ENCODE measurements at regions not wholly inside any gene's neighbourhood (a gene's known extent, or its start where the extent isn't known, plus 50 kb on each side); places are given as distances from the start of the nearest gene placed in this dataset.
"Not testable (repeated sequence)": the region's sequence is repeated elsewhere in the genome, so short reads cannot be mapped to it uniquely, and the experiment has no call there.

- not testable (repeated sequence) for DNase-seq (ENCODE audit: low spot score)
Measured at GRCh38 chr2:87574193-87575119, 173.4 kb upstream of the PLGLB2 start.

GRCh38 chr2:87575138-87575537 is 172.7 kb upstream of the PLGLB2 start:
- DNase-seq (ENCODE audit: low spot score): not testable (repeated sequence)

DNA sequence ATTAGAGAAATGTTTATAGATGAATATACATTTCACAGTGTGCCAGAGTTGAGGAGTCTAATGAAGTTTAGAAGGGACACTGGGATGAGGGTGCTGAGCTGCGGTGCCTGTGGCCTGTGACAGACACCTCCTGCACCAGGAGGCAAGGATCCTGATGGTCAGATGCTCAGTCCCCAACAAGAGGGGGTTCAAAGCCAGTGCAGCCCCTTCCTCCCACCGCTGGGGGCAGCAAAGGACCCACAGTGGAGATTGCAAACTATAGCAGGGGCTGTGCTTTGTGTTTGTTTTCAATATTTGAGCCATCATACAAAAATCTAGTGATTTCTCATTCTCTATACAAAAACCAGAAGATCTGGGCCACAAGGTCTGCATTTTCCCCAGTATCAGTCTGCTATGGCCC is 170.5 kb upstream of the PLGLB2 start:
- not testable (repeated sequence) for DNase-seq (ENCODE audit: low spot score)

DNA sequence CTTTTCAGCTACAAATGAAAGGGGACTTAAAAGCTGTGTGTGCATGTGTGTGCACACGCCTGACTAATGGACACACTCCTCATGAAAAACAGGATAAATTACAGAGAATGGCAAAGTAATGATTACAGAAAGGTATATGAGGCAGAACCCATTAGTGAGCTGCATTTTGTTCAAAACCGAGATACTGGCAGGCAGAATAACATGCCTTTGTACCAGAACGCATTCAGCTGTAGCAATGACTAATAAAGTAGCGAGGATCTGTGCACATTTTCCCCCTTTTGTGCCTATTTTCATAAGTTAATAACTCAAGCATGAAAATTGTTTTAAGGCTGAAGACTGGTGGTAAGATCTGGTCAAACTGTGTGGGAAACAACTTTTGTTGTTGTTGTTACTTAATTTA is 165.7 kb upstream of the PLGLB2 start:
- DNase-seq (ENCODE audit: low spot score): not testable (repeated sequence)

- DNase-seq (ENCODE audit: low spot score): not testable (repeated sequence)
Measured at GRCh38 chr2:87582579-87582978, 165.3 kb upstream of the PLGLB2 start.

DNA sequence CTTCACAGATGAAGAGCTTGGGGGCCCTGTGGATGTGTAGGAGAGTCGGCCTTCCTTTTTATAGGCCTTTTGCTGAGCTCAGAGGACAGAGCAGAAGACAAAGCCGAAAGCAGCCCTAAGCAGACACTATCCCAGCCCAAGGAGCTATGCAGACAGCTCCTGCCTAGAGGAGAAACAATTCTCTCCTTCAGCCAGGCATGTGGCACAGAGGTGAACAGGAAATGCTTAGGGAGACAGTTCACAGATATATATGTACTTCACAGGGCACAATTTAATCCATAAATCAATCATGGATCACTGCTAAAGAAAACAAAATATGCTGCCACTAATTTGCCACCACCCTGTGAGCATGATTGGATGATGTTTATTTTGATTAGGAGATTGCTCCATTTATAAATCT is 164.5 kb upstream of the PLGLB2 start:
- DNase-seq (ENCODE audit: low spot score): not testable (repeated sequence)

- DNase-seq (ENCODE audit: low spot score): not testable (repeated sequence)
Measured at GRCh38 chr2:87583803-87584202, 164.1 kb upstream of the PLGLB2 start.

- DNase-seq (ENCODE audit: low spot score): not testable (repeated sequence)
Measured at GRCh38 chr2:87584268-87584906, 163.5 kb upstream of the PLGLB2 start.

- not testable (repeated sequence) for DNase-seq (ENCODE audit: low spot score)
Measured at GRCh38 chr2:87587934-87588333, 160.0 kb upstream of the PLGLB2 start.

GRCh38 chr2:87592974-87593373 is 154.9 kb upstream of the PLGLB2 start:
- DNase-seq (ENCODE audit: low spot score): not testable (repeated sequence)

GRCh38 chr2:87593784-87594610 is 153.9 kb upstream of the PLGLB2 start:
- not testable (repeated sequence) for DNase-seq (ENCODE audit: low spot score)

GRCh38 chr2:87594611-87594992 is 153.3 kb upstream of the PLGLB2 start:
- DNase-seq (ENCODE audit: low spot score): not testable (repeated sequence)

GRCh38 chr2:87595017-87595416 is 152.9 kb upstream of the PLGLB2 start:
- not testable (repeated sequence) for DNase-seq (ENCODE audit: low spot score)

DNA sequence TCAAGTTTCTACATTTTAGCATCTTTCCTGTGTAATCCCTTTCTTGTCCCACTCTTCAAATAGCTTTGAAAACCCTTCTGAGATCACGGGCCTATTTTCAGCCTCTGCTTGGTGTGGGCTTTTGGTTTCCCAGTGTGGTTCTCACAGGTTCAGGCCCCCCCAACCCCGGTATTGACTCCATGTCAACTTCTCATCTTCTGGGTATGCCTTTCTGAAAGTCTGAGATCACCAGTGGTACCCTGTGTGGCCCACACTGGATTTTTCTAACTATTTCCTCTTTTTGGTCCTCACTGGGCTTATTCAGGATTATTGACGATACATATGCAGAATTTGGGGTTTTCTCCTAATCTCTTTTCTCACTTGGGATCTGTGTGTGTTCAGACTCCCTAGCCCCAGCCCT is 146.9 kb upstream of the PLGLB2 start:
- not testable (repeated sequence) for DNase-seq (ENCODE audit: low spot score)

DNA sequence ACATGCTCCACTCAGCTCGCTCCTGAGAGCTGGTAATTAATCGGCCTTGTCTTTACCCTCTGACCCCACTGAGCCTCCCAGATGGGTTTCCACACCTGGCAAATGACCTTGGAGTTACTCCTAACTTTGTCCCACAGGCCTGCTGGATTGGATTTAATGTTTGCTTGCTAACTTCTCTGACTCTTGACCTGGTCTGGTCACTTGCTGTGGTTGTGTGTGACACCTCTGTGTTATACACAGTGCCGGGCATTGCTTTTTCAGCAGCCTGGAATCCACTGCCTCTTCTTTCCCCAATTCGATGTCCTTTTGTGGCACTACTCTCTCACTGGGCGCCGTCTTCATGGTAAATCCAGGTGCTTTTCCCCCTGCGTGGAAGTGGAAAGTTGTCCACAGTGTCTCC is 145.8 kb upstream of the PLGLB2 start:
- not testable (repeated sequence) for DNase-seq (ENCODE audit: low spot score)

DNA sequence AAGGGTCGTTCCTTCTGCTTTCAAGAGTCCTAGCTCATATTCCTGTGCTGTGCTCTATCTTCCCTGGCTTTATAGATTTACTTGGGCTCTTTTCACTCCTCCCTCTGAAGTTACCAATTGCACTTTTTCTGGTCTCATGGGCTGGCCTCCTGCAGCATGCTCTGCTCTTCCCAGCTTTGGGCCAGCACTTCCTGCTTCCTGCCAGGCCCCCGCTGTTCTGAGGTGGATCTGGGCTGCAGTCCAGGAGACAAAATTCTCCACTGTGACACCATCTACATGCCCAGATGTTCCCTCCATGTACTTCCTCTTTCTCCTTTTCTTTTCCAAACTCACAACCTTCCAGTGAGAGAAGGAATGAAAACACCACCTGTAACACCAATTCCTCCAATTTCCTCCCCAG is 145.2 kb upstream of the PLGLB2 start:
- DNase-seq (ENCODE audit: low spot score): not testable (repeated sequence)

DNA sequence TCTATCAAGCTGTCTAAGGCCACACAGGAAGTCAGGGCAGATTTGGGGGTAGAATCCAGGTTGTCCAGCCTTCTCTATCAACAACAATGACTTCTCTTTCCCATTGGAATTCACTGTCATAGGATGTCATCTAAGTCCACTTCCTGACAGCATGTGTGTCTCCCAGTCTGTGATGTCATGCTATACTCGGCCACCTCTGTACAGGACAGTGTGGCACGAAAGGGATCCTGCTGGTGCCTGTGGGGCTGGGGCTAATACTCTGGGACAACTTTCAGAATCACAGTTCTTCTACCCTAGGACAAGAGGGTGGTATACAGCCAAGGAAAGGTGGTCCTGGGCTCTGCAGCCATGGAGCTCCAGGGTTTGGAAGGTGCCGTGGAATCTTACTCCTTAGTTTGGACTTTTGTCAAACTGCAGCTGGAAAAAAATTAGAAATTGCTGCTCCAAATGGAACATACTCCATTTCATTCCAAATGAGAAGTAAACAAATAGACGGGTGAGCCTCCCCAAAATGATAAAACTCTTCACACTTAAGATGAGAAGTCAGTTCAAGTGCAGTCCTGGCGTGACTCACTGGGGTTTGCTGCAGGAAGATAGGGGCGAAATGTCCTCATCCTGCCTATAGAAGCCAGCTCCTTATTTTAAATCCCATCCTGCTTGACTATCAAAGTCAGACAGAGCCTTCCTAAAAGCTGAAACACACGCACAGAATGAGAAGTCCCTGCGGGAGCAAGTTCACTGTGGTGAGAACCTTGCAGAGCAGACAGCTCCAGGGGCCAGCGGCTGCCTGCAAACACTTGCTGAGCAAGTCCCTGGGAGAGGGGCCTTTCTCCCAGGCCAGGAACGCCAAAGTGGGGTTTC is 144.2 kb upstream of the PLGLB2 start:
- not testable (repeated sequence) for DNase-seq (ENCODE audit: low spot score)

GRCh38 chr2:87604279-87604818 is 143.5 kb upstream of the PLGLB2 start:
- DNase-seq (ENCODE audit: low spot score): not testable (repeated sequence)

GRCh38 chr2:87604980-87605379 is 142.9 kb upstream of the PLGLB2 start:
- not testable (repeated sequence) for DNase-seq (ENCODE audit: low spot score)

GRCh38 chr2:87608377-87609166 is 139.3 kb upstream of the PLGLB2 start:
- DNase-seq (ENCODE audit: low spot score): not testable (repeated sequence)
